Right lobe of liver (tissue), 6 donors: ENCODE measurements at regions not wholly inside any gene's neighbourhood (a gene's known extent, or its start where the extent isn't known, plus 50 kb on each side); places are given as distances from the start of the nearest gene placed in this dataset.

ENCODE experiments used
- ATAC-seq, 4 donors: fragments of 200-7000 bp; cut with Tn5 transposase; one replicate each; pipeline ENCODE4 v1.9.1; 2020; ENCODE audit warnings: mild to moderate bottlenecking in 4 of 4, moderate library complexity in 4 of 4
- DNase-seq, 3 donors: peaks; one replicate each; pipeline ENCODE4 v3.0.0-alpha.2; 2020
- H3K27ac ChIP-seq, 3 donors: fragments of 200-600 bp; one replicate each; pipeline ENCODE4 v1.8.0; 2022
- H3K27me3 ChIP-seq, 2 donors: fragments of 200-600 bp; one replicate each; pipeline ENCODE4 v1.8.0; 2022
- H3K36me3 ChIP-seq, 4 donors: fragments of 200-600 bp; sonication (generic) in 1 of 4; one replicate each; pipeline versions ENCODE4 v1.5.1 to v1.8.0; 2017 to 2022; ENCODE audit warnings: control low read depth in 1 of 4
- H3K4me1 ChIP-seq, 4 donors: fragments of 200-600 bp; sonication (generic) in 1 of 4; one replicate each; pipeline versions ENCODE4 v1.5.1 to v1.8.0; 2017 to 2022; ENCODE audit warnings: control low read depth in 1 of 4
- H3K4me3 ChIP-seq, 3 donors: fragments of 200-600 bp; one replicate each; pipeline ENCODE4 v1.8.0; 2022
- H3K9me3 ChIP-seq, 4 donors: fragments of 200-600 bp; sonication (generic) in 1 of 4; one replicate each; pipeline versions ENCODE4 v1.5.1 to v1.8.0; 2017 to 2022; ENCODE audit warnings: control low read depth in 1 of 4
- POLR2A ChIP-seq: fragments of 450-650 bp; IDR thresholded peaks from one replicate; pipeline ENCODE4 v1.6.1; 2017; ENCODE audit warnings: antibody characterized with exemption, mild to moderate bottlenecking
- WGBS: methylation state at CpG from one replicate; pipeline ENCODE4 v1.1.6; 2018; ENCODE audit warnings: low coverage, low lambda C conversion rate; ENCODE audit not compliant: insufficient coverage; ENCODE audit errors: missing lambda C conversion rate; 5-methylcytosine and 5-hydroxymethylcytosine counted together
- intact Hi-C, 2 donors: fragments of 100-400 bp; cut with DNase I; formaldehyde crosslinking; loops; one replicate each; pipeline versions ENCODE4 v1.11.2 to v1.14.1; 2022
- TF ChIP-seq, protein P1 (sequence below), 4 donors: fragments of 200-600 bp in 3 of 4; fragments of 450-650 bp in 1 of 4; IDR thresholded peaks; one replicate each; pipeline versions ENCODE4 v1.5.1 to v1.8.0; 2016 to 2022; ENCODE audit warnings: antibody characterized with exemption in 4 of 4, mild to moderate bottlenecking in 2 of 4
- donor health status: DM: no; HTN: yes; CAD: no.
- donor health status: DM: no; HTN: no; CAD: no.
- donor health status: DM: no; HTN: no; CAD: no.
- donor health status: DM: no; HTN: yes; CAD: no.
- donor health status: DM: no; HTN: yes; CAD: no.

DNA sequence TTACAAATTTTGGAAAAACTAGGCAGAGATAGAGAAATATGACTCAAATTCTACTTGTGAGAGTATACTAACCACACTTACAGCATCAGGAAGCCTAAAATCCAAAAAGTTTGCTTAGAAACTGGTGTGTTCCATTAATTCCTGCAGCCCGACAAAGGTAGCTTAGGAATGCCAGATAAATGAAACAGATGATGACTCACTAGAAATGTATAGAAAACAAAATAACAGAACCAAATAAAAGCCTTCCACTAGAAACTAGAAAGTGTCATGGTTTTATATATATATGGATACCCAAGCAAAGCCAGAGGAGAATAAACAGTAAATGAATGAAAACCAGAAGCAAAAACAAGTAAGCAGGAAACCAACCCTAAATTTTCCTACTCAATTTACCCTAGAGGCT, 272.2 kb upstream of the PRDM9 start:
- TF ChIP-seq POLR2A: no peak
- TF ChIP-seq, protein P1, sequence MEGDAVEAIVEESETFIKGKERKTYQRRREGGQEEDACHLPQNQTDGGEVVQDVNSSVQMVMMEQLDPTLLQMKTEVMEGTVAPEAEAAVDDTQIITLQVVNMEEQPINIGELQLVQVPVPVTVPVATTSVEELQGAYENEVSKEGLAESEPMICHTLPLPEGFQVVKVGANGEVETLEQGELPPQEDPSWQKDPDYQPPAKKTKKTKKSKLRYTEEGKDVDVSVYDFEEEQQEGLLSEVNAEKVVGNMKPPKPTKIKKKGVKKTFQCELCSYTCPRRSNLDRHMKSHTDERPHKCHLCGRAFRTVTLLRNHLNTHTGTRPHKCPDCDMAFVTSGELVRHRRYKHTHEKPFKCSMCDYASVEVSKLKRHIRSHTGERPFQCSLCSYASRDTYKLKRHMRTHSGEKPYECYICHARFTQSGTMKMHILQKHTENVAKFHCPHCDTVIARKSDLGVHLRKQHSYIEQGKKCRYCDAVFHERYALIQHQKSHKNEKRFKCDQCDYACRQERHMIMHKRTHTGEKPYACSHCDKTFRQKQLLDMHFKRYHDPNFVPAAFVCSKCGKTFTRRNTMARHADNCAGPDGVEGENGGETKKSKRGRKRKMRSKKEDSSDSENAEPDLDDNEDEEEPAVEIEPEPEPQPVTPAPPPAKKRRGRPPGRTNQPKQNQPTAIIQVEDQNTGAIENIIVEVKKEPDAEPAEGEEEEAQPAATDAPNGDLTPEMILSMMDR (IDR thresholded peaks at IDR 0.05): no peak
- Histone ChIP-seq H3K36me3 (no peaks in the 10 kb centered on the region), H3K4me1 (no peaks in the 10 kb centered on the region), H3K9me3 (no peaks in the 10 kb centered on the region), H3K4me3 (no peak overlapping the region), H3K27ac (no peak overlapping the region), H3K27me3 (no peaks in the 10 kb centered on the region)
- intact Hi-C loops: no loop called here
- ATAC-seq: no peak
- 69% methylated on average over 1 of the region's 1 CpG for WGBS
- no peak for DNase-seq

- TF ChIP-seq, protein P1 (IDR thresholded peaks at IDR 0.05): no peak
- no peak for TF ChIP-seq POLR2A
- Histone ChIP-seq H3K27ac (no peak overlapping the region), H3K9me3 (no peaks in the 10 kb centered on the region), H3K4me3 (no peak overlapping the region), H3K36me3 (no peaks in the 10 kb centered on the region), H3K27me3 (no peaks in the 10 kb centered on the region), H3K4me1 (no peaks in the 10 kb centered on the region)
- 44% methylated on average over 3 of the region's 4 CpGs for WGBS
- intact Hi-C loops: no loop called here
- DNase-seq: no peak
- no peak for ATAC-seq
Observed at GRCh38 chr5:23234197-23234596, 273.2 kb upstream of the PRDM9 start.

DNA sequence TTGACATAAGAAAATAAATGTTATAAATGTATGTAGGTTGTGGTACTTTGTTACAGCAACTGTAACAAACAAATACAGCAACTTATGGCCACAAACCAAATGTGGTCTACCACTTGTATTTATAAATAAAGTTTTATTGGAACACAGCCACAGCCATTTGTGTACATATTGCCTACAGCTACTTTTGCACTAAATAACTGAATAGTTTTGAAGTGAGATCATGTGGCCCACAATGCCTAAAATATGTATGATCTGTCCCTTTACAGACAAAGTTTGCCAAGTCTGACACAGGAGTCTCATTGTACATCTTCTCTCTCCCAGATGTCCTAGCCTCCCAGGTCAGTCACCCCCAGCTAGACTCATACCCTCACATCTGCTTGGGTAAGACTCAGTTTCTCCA, 283.6 kb upstream of the PRDM9 start:
- Histone ChIP-seq H3K4me1 (no peaks in the 10 kb centered on the region), H3K27ac (no peak overlapping the region), H3K27me3 (no peaks in the 10 kb centered on the region), H3K9me3 (no peaks in the 10 kb centered on the region), H3K36me3 (no peaks in the 10 kb centered on the region), H3K4me3 (no peak overlapping the region)
- DNase-seq (no peak), ATAC-seq (no peak)
- intact Hi-C loops: no loop called here
- TF ChIP-seq POLR2A: no peak
- TF ChIP-seq, protein P1 (IDR thresholded peaks at IDR 0.05): no peak

DNA sequence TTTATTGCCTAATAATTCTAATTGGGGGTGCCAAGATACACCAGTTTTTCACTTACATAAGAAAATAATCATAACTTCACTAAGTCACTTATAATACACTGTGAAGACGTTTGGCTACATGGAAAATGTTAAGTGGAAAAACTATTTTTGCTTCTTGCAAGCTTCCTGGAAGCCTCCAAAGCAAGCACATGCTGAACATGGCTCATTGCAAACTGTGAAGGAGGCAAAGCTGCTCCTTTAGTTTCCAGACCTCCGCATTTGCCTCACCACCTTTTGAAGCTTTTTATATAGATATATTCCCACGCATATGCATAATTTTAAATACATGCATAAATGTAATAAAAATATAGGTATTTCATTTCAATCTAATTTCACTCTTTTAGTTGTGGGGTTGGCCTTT, 285.6 kb upstream of the PRDM9 start:
- ATAC-seq (no peak), DNase-seq (no peak)
- H3K4me1 ChIP-seq: no peaks in the 10 kb centered on the region
- no peak overlapping the region for H3K27ac ChIP-seq
- H3K9me3 ChIP-seq: no peaks in the 10 kb centered on the region
- 64% methylated on average over 3 of the region's 3 CpGs for WGBS
- no peak overlapping the region for H3K4me3 ChIP-seq
- no peaks in the 10 kb centered on the region for H3K27me3 ChIP-seq
- intact Hi-C loops: no loop called here
- no peaks in the 10 kb centered on the region for H3K36me3 ChIP-seq
- TF ChIP-seq POLR2A: no peak
- TF ChIP-seq, protein P1 (IDR thresholded peaks at IDR 0.05): no peak

DNA sequence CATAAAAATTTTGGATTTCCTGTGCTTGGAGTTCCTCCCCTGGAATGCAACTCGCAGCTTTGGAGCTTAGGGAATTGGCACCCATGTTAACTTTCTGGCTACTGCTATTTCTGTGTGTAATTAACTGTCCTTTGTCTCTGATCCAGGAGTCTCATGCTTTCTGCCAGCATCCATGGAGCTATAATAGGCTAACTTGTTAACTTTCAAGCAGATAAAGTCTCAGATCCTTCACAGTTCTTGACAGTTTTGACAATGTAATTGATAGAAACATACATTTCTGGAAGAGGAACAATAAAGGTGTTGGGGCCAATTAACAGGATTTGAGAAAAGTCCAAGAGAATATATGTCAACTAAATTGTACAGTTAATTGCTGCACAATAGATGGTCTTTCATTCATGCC, 290.2 kb upstream of the PRDM9 start:
- ATAC-seq: no peak
- no peaks in the 10 kb centered on the region for H3K36me3 ChIP-seq
- TF ChIP-seq POLR2A: no peak
- TF ChIP-seq, protein P1 (IDR thresholded peaks at IDR 0.05): no peak
- no peaks in the 10 kb centered on the region for H3K9me3 ChIP-seq
- H3K4me3 ChIP-seq: no peak overlapping the region
- WGBS: no CpG with 5 or more reads among the region's 1 CpG
- H3K4me1 ChIP-seq: no peaks in the 10 kb centered on the region
- H3K27ac ChIP-seq: no peak overlapping the region
- intact Hi-C loops: no loop called here
- no peaks in the 10 kb centered on the region for H3K27me3 ChIP-seq
- DNase-seq: no peak
